ENCODE measurements at regions not wholly inside any gene's neighbourhood (a gene's known extent, or its start where the extent isn't known, plus 50 kb on each side); places are given as distances from the start of the nearest gene placed in this dataset.

DNA sequence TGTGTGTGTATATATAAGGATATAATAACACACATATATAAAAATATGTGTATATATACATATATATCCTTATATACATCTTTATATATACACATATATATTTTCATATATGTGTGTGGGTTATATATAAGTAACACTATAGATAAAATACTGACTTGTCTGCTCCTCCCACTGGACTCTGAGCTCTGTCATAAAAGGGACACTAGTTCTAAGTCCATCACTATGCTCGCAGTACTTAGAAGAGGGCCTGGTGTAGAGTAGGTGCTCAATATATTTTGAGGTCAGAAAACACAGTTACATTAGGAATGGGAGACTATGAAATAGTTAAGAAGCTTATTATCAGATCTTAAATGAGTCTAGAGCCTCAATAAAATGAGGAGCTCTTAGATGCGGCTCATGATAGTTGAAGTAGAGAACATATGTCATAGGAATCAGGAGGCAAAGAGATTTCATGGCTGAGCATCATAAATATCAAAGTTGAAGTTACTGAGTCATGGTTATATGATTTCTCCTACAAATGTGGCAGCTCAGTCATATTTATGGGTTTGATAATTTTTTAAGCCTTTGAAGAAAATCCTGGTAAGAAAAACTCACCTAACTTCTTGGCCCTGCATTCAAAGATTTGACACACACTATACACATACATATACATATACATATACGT is 371.2 kb upstream of the THBS1 start:
- Mint-ChIP-seq H3K27ac (no peak overlapping the region), H3K36me3 (peaks cover 0 to 6% of the 10 kb centered on the region in 2 donors), H3K9me3 (peaks cover 0 to 5% of the 10 kb centered on the region in 2 donors)
- ATAC-seq = no peak
- no peak for DNase-seq (ENCODE audit: low spot score in 2 of 2)

DNA sequence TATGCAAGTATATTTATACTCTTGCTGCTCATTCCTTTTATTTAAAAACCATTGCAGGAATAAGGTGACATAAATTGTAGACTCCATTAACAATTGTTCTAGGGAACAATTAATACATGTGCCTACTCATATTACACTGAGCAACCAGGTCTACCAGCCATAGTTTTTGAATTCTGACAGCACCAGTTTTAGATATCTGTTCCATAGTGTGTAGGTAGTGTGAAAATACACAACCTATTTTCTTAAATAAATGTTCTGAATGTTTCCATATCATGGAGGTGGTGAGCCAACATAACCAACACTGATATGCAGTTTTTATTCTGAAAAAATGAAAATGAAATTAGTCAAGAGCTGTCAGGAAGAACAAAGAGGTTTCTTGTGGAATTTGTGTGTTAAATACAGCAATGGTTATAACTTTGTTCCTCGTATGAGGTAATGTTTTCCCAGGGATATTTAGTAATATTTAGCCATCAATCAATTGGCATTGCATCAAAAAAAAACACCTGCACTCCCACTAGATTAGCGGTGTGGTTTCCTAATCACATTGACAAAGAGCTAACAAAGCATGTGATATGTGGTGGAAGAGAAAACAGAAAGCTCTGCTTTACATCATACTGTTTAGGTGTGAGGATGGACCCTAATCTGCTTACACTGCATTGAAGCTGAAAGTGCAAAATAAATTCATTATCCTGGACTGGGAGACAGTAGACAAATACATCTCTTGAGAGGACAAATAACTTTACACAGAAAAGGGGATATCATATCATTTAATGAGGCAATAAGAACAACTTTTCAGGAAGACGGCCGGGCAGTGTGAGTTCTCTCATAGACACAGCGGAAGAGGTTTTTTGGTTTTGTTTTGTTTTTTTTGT is 369.5 kb upstream of the THBS1 start:
- no peak for DNase-seq (ENCODE audit: low spot score in 2 of 2)
- H3K27ac Mint-ChIP-seq = no peak overlapping the region
- no peak for ATAC-seq
- peaks cover 0 to 5% of the 10 kb centered on the region in 2 donors for H3K9me3 Mint-ChIP-seq
- H3K36me3 Mint-ChIP-seq = peaks cover 0 to 6% of the 10 kb centered on the region in 2 donors

DNA sequence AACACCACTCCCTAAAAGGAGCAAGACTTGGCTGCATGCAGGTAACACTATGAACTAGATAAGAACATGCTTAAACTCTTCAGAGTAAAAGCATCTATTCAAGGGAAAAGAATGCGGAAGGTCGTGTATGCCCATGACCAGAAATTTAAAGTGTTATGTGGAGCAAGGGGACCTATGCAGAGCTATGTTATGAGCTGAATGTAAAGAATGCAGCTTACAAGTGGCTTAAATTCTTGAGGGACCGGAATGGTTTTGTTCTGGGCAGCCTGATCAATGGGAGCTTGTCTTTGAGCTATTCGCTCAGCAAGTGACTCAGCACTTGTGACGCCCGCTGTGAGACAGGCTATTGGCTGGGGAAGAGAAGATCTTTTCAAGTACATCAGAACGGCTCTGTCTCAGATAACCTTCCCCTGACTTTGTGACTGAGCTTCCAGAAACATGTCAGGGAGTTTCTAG is 367.5 kb upstream of the THBS1 start:
- peaks cover 0 to 6% of the 10 kb centered on the region in 2 donors for H3K36me3 Mint-ChIP-seq

DNA sequence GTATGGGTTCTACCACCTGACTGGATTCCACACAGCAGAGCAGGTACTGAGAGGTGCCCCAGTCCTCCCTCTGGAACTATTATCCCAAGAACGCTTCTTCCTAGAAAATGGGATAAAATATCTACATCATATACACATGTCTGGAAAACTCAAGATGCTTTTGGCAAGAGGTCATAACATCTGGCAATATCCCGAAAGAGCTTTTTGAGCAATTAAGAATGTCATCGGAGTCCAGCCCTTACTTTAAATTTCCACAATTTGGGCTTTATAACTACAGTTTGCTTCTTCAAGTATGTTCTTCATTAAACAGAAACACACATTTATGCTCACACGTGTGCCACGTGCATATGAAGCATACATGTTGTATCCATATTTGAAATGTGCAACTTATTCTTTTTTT is 365.9 kb upstream of the THBS1 start:
- Mint-ChIP-seq H3K36me3 (peaks cover 0 to 6% of the 10 kb centered on the region in 2 donors), H3K9me3 (peaks cover 0 to 5% of the 10 kb centered on the region in 2 donors), H3K27ac (no peak overlapping the region)
- ATAC-seq (no peak), DNase-seq (ENCODE audit: low spot score in 2 of 2) (no peak)

More for the DNA sequence above, 367.5 kb upstream of the THBS1 start:
- peaks cover 0 to 5% of the 10 kb centered on the region in 2 donors for H3K9me3 Mint-ChIP-seq
- ATAC-seq (no peak), DNase-seq (ENCODE audit: low spot score in 2 of 2) (no peak)
- no peak overlapping the region for H3K27ac Mint-ChIP-seq

DNA sequence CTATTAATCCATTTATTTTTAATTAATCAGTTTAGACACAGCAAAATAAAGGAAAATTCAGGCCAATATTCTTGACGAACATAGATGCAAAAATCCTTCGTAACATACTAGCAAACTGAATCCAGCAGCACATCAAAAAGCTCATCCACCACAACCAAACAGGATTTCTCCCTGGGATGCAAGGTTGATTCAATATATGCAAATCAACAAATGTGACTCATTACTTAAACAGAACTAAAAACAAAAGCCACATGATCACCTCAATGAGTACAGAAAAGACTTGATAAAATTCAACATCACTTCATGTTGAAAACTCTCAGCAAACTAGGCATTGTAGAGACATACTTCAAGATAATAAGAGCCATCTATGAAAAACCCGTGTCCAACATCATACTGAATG is 364.1 kb upstream of the THBS1 start:
- H3K36me3 Mint-ChIP-seq = peaks cover 0 to 1% of the 10 kb centered on the region in 2 donors
- ATAC-seq = no peak
- no peak overlapping the region for H3K27ac Mint-ChIP-seq
- peaks cover 0 to 2% of the 10 kb centered on the region in 2 donors for H3K9me3 Mint-ChIP-seq
- DNase-seq (ENCODE audit: low spot score in 2 of 2) = no peak

DNA sequence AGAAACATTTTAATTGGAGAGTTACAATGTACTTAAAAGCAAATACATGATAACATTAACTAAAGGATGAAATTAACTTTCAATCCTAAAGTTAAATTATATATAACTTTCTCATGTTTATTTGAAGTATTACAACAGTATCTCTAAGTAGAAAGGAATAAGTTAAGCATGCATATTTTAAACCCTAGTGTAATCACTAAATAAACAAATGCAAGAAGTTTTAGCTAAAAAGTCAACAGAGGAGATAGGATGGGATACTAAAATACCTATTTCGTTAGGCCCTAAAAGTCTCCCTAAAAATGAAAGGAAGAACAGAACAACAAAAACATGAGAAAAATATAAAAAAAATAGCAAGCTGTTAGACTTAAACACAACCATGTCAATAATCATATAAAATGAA is 361.3 kb upstream of the THBS1 start:
- ATAC-seq = no peak
- H3K36me3 Mint-ChIP-seq = no peaks in the 10 kb centered on the region
- H3K27ac Mint-ChIP-seq = no peak overlapping the region
- H3K9me3 Mint-ChIP-seq = no peaks in the 10 kb centered on the region
- no peak for DNase-seq (ENCODE audit: low spot score in 2 of 2)

DNA sequence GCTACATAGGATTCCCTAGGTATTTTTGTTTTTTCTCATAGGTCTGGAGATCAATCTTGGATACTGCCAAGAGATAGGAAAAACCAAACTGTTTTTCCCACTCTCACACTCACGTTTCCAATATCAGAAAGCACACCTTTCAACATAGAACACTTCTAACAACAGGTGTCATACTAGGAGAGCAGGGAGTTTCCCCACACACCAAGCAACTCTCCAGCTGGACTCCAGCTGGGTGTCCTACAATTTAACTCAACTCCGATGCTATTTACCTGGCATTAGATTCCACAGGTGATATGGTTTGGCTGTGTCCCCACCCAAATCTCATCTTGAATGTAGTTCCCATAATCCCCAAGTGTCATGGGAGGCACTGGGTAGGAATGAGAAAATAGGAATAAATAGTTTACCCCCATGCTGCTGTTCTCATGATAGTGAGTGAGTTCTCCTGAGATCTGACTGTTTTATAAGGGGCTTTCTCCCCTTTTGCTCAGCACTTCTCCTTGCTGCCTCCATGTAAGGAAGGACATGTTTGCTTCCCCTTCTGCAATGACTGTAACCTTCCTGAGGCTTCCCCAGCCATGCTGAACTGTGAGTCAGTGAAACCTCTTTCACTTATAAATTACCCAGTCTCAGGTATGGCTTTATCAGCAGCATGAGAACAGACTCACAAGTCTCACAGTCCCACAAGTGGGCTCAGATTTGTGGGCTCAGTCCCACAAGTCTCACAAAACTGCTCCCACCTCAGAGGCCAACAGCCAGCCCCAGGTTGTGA is 354.5 kb upstream of the THBS1 start:
- Mint-ChIP-seq H3K27ac (no peak overlapping the region), H3K36me3 (no peaks in the 10 kb centered on the region), H3K9me3 (no peaks in the 10 kb centered on the region)
- DNase-seq (ENCODE audit: low spot score in 2 of 2) (no peak), ATAC-seq (no peak)

DNA sequence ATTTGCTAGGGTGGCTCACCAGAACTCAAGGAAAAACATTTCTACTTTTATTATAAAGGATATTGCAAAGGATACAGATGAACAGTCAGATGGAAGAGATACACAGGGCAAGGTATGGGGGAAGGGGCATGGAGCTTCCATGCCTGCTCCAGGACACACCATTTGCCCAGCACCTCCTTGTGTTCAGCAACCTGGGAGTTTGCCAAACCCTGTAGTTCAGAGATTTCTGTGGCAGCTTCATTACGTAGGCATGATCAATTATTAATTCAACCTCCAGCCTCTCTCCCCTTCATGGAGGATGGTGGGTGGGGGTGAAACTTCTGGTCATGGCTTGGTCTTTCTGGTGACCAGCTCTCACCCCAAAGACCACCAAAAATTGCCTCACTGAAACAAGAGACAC is 353.9 kb upstream of the THBS1 start:
- Mint-ChIP-seq H3K36me3 (no peaks in the 10 kb centered on the region), H3K27ac (no peak overlapping the region), H3K9me3 (no peaks in the 10 kb centered on the region)
- DNase-seq (ENCODE audit: low spot score in 2 of 2) (no peak), ATAC-seq (no peak)

DNA sequence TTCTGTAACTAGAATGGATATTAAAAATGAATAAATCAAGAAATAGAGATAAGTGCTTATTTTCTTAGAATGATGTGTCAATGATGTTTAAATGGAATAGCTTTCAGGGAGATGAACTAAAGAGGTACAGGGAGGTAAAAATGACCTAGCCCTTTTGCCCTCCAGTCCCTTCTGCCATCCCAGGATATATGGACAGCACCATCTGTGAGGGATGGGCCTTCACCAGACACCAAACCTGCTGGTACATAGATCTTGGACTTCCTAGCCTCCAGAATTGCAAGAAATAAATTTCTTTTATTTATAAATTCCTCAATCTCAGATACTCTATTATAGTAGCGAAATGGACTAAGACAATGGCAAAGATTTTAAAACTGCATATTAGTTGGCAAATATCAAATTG is 352.0 kb upstream of the THBS1 start:
- no peak overlapping the region for H3K27ac Mint-ChIP-seq
- no peak for ATAC-seq
- H3K9me3 Mint-ChIP-seq = no peaks in the 10 kb centered on the region
- no peaks in the 10 kb centered on the region for H3K36me3 Mint-ChIP-seq
- DNase-seq (ENCODE audit: low spot score in 2 of 2) = no peak

DNA sequence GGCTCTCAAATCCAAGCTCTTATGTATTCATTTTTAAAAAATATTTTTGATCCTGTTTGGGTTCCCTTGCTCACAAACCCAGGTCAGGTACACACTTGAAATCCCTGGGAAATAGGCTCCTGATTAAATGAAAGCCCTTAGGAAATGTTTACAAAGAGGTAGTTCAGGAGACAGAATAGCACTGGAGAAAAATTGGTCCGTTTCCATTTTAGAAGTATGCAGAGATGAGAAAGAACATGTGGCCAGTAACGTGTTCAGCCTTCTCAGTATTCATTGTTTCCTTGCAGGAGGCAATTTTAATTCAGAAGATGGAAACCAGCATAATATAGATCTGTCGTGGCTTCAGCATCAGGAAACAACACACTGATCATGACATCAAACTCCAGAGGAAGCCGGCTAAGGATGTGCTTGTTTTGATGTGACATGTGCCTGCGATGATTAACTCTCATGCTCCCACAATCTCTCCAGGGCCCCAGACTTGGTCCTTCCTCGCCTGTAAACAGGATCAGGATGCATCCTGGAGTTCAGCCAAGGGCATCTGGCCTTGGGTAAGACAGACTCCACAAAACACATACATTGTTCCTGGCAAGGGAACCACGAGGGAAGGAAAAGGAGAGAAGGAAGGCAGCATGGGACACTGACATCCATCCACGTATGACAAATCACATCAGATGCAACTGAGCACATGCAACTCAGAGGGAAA is 350.5 kb upstream of the THBS1 start:
- no peak overlapping the region for H3K27ac Mint-ChIP-seq
- no peak for DNase-seq (ENCODE audit: low spot score in 2 of 2)
- no peaks in the 10 kb centered on the region for H3K9me3 Mint-ChIP-seq
- H3K36me3 Mint-ChIP-seq = no peaks in the 10 kb centered on the region
- ATAC-seq = no peak

DNA sequence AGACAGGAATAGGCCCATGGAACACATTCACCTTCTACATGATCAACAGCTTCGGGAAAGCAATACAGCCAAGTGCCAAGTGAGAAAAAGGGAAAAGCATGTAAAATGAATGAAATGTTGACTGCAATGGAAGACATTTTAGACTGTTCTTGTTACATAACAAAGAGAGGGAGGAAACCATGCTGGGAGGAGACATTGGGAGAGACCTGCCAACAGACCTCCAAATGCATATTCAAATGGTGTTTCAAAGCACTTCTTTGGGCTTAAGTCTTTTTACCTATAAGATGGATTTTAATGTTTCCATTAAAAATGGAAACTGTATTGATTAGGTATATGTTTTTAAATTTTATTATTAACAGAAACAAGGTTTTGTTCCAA is 350.0 kb upstream of the THBS1 start:
- ATAC-seq (no peak), DNase-seq (ENCODE audit: low spot score in 2 of 2) (no peak)
- H3K9me3 Mint-ChIP-seq = no peaks in the 10 kb centered on the region
- no peak overlapping the region for H3K27ac Mint-ChIP-seq
- H3K36me3 Mint-ChIP-seq = no peaks in the 10 kb centered on the region

DNA sequence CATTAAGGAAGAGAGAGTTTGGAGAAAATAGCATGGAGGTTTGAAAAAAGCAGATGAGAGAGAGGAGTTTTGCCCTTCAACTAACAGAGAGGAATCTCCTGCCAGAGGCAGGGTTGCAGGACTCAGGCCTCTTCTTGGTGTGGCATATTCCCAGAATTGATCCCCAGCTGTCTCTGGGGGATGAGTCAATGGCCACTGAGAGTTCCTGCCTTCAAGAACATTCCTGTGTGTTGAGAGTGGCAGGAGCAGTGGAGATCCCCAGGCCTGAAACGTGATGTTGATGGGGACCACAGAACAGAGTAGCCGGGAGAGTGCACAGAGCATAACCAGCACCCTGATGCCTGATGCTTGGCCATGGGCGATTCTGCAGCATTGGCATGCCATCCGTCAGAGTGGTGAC is 348.4 kb upstream of the THBS1 start:
- Mint-ChIP-seq H3K36me3 (no peaks in the 10 kb centered on the region), H3K27ac (no peak overlapping the region), H3K9me3 (no peaks in the 10 kb centered on the region)
- DNase-seq (ENCODE audit: low spot score in 2 of 2) (no peak), ATAC-seq (no peak)

DNA sequence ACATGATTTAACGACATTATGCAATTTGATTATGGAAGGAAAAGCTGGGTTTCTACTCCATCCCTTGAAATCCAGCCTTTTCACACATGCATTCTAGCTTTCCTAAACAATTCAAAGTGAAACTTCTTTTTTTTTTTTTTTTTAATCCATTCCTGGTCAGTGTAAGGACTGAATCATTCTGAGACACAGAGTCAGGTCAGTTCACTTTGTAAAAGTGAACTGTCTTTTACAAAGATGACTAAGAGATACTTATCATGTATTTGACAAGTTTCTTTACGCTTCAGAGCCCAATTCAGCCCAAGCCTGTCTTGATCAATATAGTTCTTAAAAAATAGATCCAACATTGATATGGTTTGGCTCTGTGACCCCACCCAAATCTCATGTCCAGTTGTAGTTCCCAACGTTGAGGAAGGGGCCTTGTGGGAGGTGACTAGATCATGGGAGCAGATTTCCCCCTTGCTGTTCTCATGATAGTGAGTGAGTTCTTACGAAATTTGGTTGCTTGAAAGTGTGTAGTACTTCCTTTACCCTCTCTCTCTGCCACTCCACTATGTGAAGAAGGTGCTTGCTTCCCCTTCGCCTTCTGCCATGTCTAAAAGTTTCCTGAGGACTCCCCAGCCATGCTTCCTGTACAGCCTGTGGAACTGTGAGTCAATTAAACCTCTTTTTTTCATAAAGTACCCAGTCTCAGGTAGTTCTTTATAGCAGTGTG is 345.6 kb upstream of the THBS1 start:
- ATAC-seq = peak in 1 of 2 donors; percentile 56
- no peak for DNase-seq (ENCODE audit: low spot score in 2 of 2)
- H3K36me3 Mint-ChIP-seq = no peaks in the 10 kb centered on the region
- no peak overlapping the region for H3K27ac Mint-ChIP-seq
- no peaks in the 10 kb centered on the region for H3K9me3 Mint-ChIP-seq

DNA sequence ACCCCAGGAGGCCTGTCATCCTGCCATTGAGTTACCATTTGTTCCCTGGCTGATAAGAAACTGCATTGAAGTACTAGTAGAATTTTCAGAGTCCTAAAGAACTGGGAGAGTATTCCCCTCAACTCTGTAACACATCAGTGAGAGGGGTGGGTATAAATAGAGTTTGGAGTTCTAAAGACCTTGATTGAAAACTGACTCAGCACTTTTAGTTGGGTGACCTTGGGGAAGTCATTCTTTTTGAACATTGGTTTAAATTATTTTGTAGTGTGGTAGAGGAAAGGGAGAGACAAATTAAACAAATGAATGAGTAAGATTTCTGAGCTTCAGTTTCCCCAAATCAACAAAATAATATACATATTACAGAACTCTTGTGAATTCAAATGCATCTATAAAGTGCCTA is 344.5 kb upstream of the THBS1 start:
- Mint-ChIP-seq H3K27ac (no peak overlapping the region), H3K36me3 (no peaks in the 10 kb centered on the region), H3K9me3 (no peaks in the 10 kb centered on the region)
- ATAC-seq (no peak), DNase-seq (ENCODE audit: low spot score in 2 of 2) (no peak)

DNA sequence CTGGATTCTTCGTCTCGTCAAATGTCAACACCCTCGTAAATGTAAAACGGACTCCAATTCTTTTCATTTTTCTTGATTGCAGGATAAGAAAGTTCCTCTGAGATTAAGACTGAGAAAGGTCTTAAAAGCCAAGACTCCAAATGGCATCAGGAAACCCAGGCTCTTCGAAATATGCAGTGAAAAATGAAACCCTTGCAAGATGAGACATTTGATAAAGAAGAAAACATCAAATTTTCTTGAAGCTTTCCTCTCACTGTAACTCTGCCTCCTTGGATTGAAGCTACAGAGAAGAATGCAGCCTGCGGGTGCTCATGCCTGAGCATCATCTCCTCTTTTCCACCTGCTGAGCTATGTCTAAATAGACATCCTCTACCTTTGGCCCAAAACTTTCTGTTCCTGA is 342.4 kb upstream of the THBS1 start:
- no peak overlapping the region for H3K27ac Mint-ChIP-seq
- no peak for ATAC-seq
- H3K36me3 Mint-ChIP-seq = no peaks in the 10 kb centered on the region
- no peak for DNase-seq (ENCODE audit: low spot score in 2 of 2)
- no peaks in the 10 kb centered on the region for H3K9me3 Mint-ChIP-seq

DNA sequence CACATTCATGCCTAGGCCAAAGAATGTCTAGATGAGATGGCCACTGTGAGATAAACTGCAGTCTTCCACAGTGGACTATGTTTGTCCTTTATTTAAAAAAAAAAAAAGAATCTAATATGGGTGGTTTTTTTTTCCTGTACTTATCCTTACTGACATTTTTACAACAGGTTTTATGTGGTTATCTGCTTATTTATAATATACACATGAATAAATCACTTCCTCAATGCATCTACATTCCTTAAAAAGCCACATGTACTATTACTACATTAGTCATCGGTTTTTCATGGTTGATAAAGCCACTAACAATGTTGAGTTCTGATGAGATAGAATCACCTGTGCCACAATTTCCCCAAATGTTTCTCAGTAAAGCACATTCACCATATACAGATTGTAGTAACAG is 341.3 kb upstream of the THBS1 start:
- no peaks in the 10 kb centered on the region for H3K9me3 Mint-ChIP-seq

More for the DNA sequence above, 341.3 kb upstream of the THBS1 start:
- no peak overlapping the region for H3K27ac Mint-ChIP-seq
- DNase-seq (ENCODE audit: low spot score in 2 of 2) (no peak), ATAC-seq (no peak)
- no peaks in the 10 kb centered on the region for H3K36me3 Mint-ChIP-seq
